NCI-H226 (cell line): ENCODE measurements at regions not wholly inside any gene's neighbourhood (a gene's known extent, or its start where the extent isn't known, plus 50 kb on each side); places are given as distances from the start of the nearest gene placed in this dataset.

Source experiments
- DNase-seq: peaks from one replicate; pipeline ENCODE4 v3.0.0-alpha.2; 2015

GRCh38 chr13:97809576-97809975, 143.9 kb upstream of the IPO5 start:
- DNase-seq: peak; percentile 9

GRCh38 chr13:97810152-97810551, 143.3 kb upstream of the IPO5 start:
- DNase-seq: no peak

GRCh38 chr13:97822377-97822776, 131.1 kb upstream of the IPO5 start:
- DNase-seq: no peak

- no peak for DNase-seq
These were observed 127.0 kb upstream of the IPO5 start for GRCh38 chr13:97826421-97827012.

GRCh38 chr13:97834250-97834649, 119.2 kb upstream of the IPO5 start:
- no peak for DNase-seq

- DNase-seq: no peak
These were observed 110.3 kb upstream of the IPO5 start for GRCh38 chr13:97843189-97843588.

GRCh38 chr13:97844151-97844550, 109.3 kb upstream of the IPO5 start:
- peak; percentile 46 for DNase-seq

- DNase-seq: no peak
These were observed 104.6 kb upstream of the IPO5 start for GRCh38 chr13:97848886-97849285.

- DNase-seq: peak; percentile 26
These were observed 104.2 kb upstream of the IPO5 start for GRCh38 chr13:97849305-97849704.

GRCh38 chr13:97851269-97851668, 102.2 kb upstream of the IPO5 start:
- DNase-seq: no peak

GRCh38 chr13:97852181-97852874, 101.1 kb upstream of the IPO5 start:
- DNase-seq: no peak

- DNase-seq: no peak
These were observed 99.9 kb upstream of the IPO5 start for GRCh38 chr13:97853550-97853949.

- DNase-seq: peak; percentile 45
These were observed 97.7 kb upstream of the IPO5 start for GRCh38 chr13:97855570-97856303.

- DNase-seq: no peak
These were observed 97.2 kb upstream of the IPO5 start for GRCh38 chr13:97856304-97856675.

- DNase-seq: no peak
These were observed 95.3 kb upstream of the IPO5 start for GRCh38 chr13:97858161-97858560.

- no peak for DNase-seq
These were observed 87.1 kb upstream of the IPO5 start for GRCh38 chr13:97866346-97866745.

GRCh38 chr13:97866751-97867150, 86.7 kb upstream of the IPO5 start:
- DNase-seq: no peak

GRCh38 chr13:97873398-97873797, 80.1 kb upstream of the IPO5 start:
- no peak for DNase-seq

GRCh38 chr13:97875218-97875617, 78.3 kb upstream of the IPO5 start:
- DNase-seq: no peak

GRCh38 chr13:97875911-97876310, 77.6 kb upstream of the IPO5 start:
- no peak for DNase-seq

- DNase-seq: no peak
These were observed 74.8 kb upstream of the IPO5 start for GRCh38 chr13:97878431-97879375.

GRCh38 chr13:97879646-97880310, 73.7 kb upstream of the IPO5 start:
- peak; percentile 71 for DNase-seq

GRCh38 chr13:97880311-97880675, 73.2 kb upstream of the IPO5 start:
- DNase-seq: no peak
